A204.1 (cell line): ENCODE measurements at regions not wholly inside any gene's neighbourhood (a gene's known extent, or its start where the extent isn't known, plus 50 kb on each side); places are given as distances from the start of the nearest gene placed in this dataset.
"Not testable (repeated sequence)": the region's sequence is repeated elsewhere in the genome, so short reads cannot be mapped to it uniquely, and the experiment has no call there.

ENCODE experiments used
- FAIRE-seq: peaks from 2 replicates; lab custom pipeline; 2012; peaks lifted over from hg19 to GRCh38; lab: Jason Lieb, UNC

GRCh38 chr13:21913010-21913409 lies 242.1 kb downstream of the FGF9 start:
- FAIRE-seq, result no peak

GRCh38 chr13:21917086-21918015 lies 246.5 kb downstream of the FGF9 start:
- FAIRE-seq, result no peak

GRCh38 chr13:21920802-21921201 lies 249.9 kb downstream of the FGF9 start:
- not testable (repeated sequence) for FAIRE-seq

- no peak for FAIRE-seq
Measured at GRCh38 chr13:21924958-21925357, 254.1 kb downstream of the FGF9 start.

GRCh38 chr13:21925720-21926119 lies 254.8 kb downstream of the FGF9 start:
- FAIRE-seq, result no peak

GRCh38 chr13:21929400-21929799 lies 258.5 kb downstream of the FGF9 start:
- FAIRE-seq, result no peak

GRCh38 chr13:21930536-21930935 lies 259.7 kb downstream of the FGF9 start:
- FAIRE-seq, result no peak

GRCh38 chr13:21932578-21932977 lies 261.7 kb downstream of the FGF9 start:
- FAIRE-seq, result no peak

- no peak for FAIRE-seq
Measured at GRCh38 chr13:21932996-21933395, 262.1 kb downstream of the FGF9 start.

- no peak for FAIRE-seq
Measured at GRCh38 chr13:21934284-21934683, 263.4 kb downstream of the FGF9 start.

- no peak for FAIRE-seq
Measured at GRCh38 chr13:21936674-21937073, 265.8 kb downstream of the FGF9 start.

- no peak for FAIRE-seq
Measured at GRCh38 chr13:21938168-21938567, 267.3 kb downstream of the FGF9 start.

- no peak for FAIRE-seq
Measured at GRCh38 chr13:21938636-21939035, 267.8 kb downstream of the FGF9 start.

GRCh38 chr13:21942061-21942460 lies 271.2 kb downstream of the FGF9 start:
- FAIRE-seq, result no peak

GRCh38 chr13:21944610-21945009 lies 273.7 kb downstream of the FGF9 start:
- no peak for FAIRE-seq

GRCh38 chr13:21945195-21945594 lies 274.3 kb downstream of the FGF9 start:
- no peak for FAIRE-seq

- no peak for FAIRE-seq
Measured at GRCh38 chr13:21946964-21947363, 276.1 kb downstream of the FGF9 start.

- FAIRE-seq, result no peak
Measured at GRCh38 chr13:21948769-21949474, 278.0 kb downstream of the FGF9 start.

GRCh38 chr13:21949818-21950429 lies 279.1 kb downstream of the FGF9 start:
- no peak for FAIRE-seq

- FAIRE-seq, result no peak
Measured at GRCh38 chr13:21956666-21957065, 285.8 kb downstream of the FGF9 start.

- no peak for FAIRE-seq
Measured at GRCh38 chr13:21957833-21958232, 287.0 kb downstream of the FGF9 start.

- FAIRE-seq, result no peak
Measured at GRCh38 chr13:21960108-21960507, 289.2 kb downstream of the FGF9 start.

GRCh38 chr13:21964686-21965085 lies 293.8 kb downstream of the FGF9 start:
- no peak for FAIRE-seq
